Upper lobe of left lung (tissue), 4 donors: ENCODE measurements at regions not wholly inside any gene's neighbourhood (a gene's known extent, or its start where the extent isn't known, plus 50 kb on each side); places are given as distances from the start of the nearest gene placed in this dataset.

Experiments used
- EP300 ChIP-seq, 4 donors: sonication (generic); formaldehyde crosslinking; IDR thresholded peaks; one replicate each; pipeline ENCODE4 v1.5.1; 2017; ENCODE audit warnings: antibody characterized with exemption in 4 of 4, control low read depth in 2 of 4
- POLR2A ChIP-seq, 4 donors: fragments of 450-650 bp; IDR thresholded peaks; one replicate each; pipeline ENCODE4 v1.5.1; 2016 to 2017; ENCODE audit warnings: antibody characterized with exemption in 4 of 4, mild to moderate bottlenecking in 2 of 4
- POLR2AphosphoS5 ChIP-seq, 2 donors: sonication (generic); formaldehyde crosslinking; IDR thresholded peaks; one replicate each; pipeline ENCODE4 v1.5.1; 2017; ENCODE audit warnings: antibody characterized with exemption in 2 of 2
- TF ChIP-seq, protein P1 (sequence below), 6 experiments: fragments of 450-650 bp in 4 of 6; fragments of 200-600 bp in 2 of 6; sonication (generic) in 2 of 6; IDR thresholded peaks; one replicate each; pipeline ENCODE4 v1.5.1; 2016 to 2019; ENCODE audit warnings: antibody characterized with exemption in 6 of 6

DNA sequence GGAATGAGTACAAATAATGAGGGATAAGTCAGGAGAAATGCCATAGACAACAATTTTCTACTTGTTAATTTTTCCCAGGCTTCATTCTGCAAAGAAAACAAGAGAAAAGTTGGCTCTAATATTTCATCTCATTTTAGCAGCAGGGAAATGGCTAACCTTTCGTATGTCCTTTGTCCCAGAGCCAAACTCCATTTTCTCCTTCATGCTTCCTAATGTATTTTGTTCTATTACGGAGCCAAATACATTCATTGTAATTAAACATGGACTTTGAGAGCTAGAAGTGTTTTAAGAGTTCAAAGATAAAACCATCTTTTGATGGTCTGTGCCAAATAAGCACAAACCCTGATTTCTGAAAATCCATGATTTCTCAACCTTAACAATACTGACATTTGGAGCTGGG lies 136.9 kb downstream of the PTCHD4 start:
- TF ChIP-seq EP300 (IDR thresholded peaks at IDR 0.05) = no peak
- TF ChIP-seq, protein P1, sequence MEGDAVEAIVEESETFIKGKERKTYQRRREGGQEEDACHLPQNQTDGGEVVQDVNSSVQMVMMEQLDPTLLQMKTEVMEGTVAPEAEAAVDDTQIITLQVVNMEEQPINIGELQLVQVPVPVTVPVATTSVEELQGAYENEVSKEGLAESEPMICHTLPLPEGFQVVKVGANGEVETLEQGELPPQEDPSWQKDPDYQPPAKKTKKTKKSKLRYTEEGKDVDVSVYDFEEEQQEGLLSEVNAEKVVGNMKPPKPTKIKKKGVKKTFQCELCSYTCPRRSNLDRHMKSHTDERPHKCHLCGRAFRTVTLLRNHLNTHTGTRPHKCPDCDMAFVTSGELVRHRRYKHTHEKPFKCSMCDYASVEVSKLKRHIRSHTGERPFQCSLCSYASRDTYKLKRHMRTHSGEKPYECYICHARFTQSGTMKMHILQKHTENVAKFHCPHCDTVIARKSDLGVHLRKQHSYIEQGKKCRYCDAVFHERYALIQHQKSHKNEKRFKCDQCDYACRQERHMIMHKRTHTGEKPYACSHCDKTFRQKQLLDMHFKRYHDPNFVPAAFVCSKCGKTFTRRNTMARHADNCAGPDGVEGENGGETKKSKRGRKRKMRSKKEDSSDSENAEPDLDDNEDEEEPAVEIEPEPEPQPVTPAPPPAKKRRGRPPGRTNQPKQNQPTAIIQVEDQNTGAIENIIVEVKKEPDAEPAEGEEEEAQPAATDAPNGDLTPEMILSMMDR (IDR thresholded peaks at IDR 0.05) = no peak
- TF ChIP-seq POLR2A (IDR thresholded peaks at IDR 0.05) = no peak
- TF ChIP-seq POLR2AphosphoS5 (IDR thresholded peaks at IDR 0.05) = no peak
